ENCODE measurements at regions not wholly inside any gene's neighbourhood (a gene's known extent, or its start where the extent isn't known, plus 50 kb on each side); places are given as distances from the start of the nearest gene placed in this dataset.

- H3K27ac ChIP-seq: no peak overlapping the region
- no peaks in the 10 kb centered on the region for H3K36me3 ChIP-seq
- no peak for ATAC-seq
- H3K4me1 ChIP-seq: peaks cover 0 to 12% (median 4%) of the 10 kb centered on the region in 3 donors
- TF ChIP-seq POLR2A (IDR thresholded peaks at IDR 0.05): no peak
- TF ChIP-seq EP300 (IDR thresholded peaks at IDR 0.05): no peak
- no peak for TF ChIP-seq CTCF (IDR thresholded peaks at IDR 0.05)
- no peak for TF ChIP-seq POLR2AphosphoS5 (IDR thresholded peaks at IDR 0.05)
- no peaks in the 10 kb centered on the region for H3K27me3 ChIP-seq
- H3K9me3 ChIP-seq: no peaks in the 10 kb centered on the region
- 57 to 70% methylated on average over 7 of the region's 7 CpGs for WGBS, 2 donors (ENCODE audit: low coverage in 1 of 2)
- no peak overlapping the region for H3K4me3 ChIP-seq
Observed at GRCh38 chr13:110028838-110029621, 242.6 kb upstream of the IRS2 start.

GRCh38 chr13:110028311-110028710, 241.9 kb upstream of the IRS2 start:
- no peak for TF ChIP-seq EP300 (IDR thresholded peaks at IDR 0.05)
- no peak for TF ChIP-seq CTCF (IDR thresholded peaks at IDR 0.05)
- TF ChIP-seq POLR2AphosphoS5 (IDR thresholded peaks at IDR 0.05): no peak
- no peak for TF ChIP-seq POLR2A (IDR thresholded peaks at IDR 0.05)
- Histone ChIP-seq H3K27me3 (no peaks in the 10 kb centered on the region), H3K4me1 (peaks cover 2 to 16% (median 9%) of the 10 kb centered on the region in 3 donors), H3K4me3 (no peak overlapping the region), H3K27ac (no peak overlapping the region), H3K36me3 (no peaks in the 10 kb centered on the region), H3K9me3 (no peaks in the 10 kb centered on the region)
- no peak for ATAC-seq
- WGBS, 2 donors (ENCODE audit: low coverage in 1 of 2): 35 to 59% methylated on average over 4 of the region's 4 CpGs

- no peak overlapping the region for H3K4me3 ChIP-seq
- WGBS, 2 donors (ENCODE audit: low coverage in 1 of 2): 73 to 79% methylated on average over 7 to 8 of the region's 8 CpGs
- TF ChIP-seq CTCF (IDR thresholded peaks at IDR 0.05) (no peak), POLR2A (IDR thresholded peaks at IDR 0.05) (no peak), POLR2AphosphoS5 (IDR thresholded peaks at IDR 0.05) (no peak), EP300 (IDR thresholded peaks at IDR 0.05) (no peak)
- no peak overlapping the region for H3K27ac ChIP-seq
- H3K4me1 ChIP-seq: peaks cover 4 to 22% (median 10%) of the 10 kb centered on the region in 3 donors
- H3K27me3 ChIP-seq: no peaks in the 10 kb centered on the region
- ATAC-seq: no peak
- H3K9me3 ChIP-seq: no peaks in the 10 kb centered on the region
- no peaks in the 10 kb centered on the region for H3K36me3 ChIP-seq
Observed at GRCh38 chr13:110027470-110028240, 241.3 kb upstream of the IRS2 start.

- no peak for ATAC-seq
- TF ChIP-seq POLR2AphosphoS5 (IDR thresholded peaks at IDR 0.05) (no peak), POLR2A (IDR thresholded peaks at IDR 0.05) (no peak), CTCF (IDR thresholded peaks at IDR 0.05) (no peak), EP300 (IDR thresholded peaks at IDR 0.05) (no peak)
- no peaks in the 10 kb centered on the region for H3K27me3 ChIP-seq
- WGBS, 2 donors (ENCODE audit: low coverage in 1 of 2): 0% methylated on average over 1 of the region's 1 CpG
- H3K4me3 ChIP-seq: no peak overlapping the region
- no peaks in the 10 kb centered on the region for H3K36me3 ChIP-seq
- H3K27ac ChIP-seq: peak overlapping the region; percentile 84 to 93 (median 88)
- peaks cover 4 to 22% (median 10%) of the 10 kb centered on the region in 3 donors for H3K4me1 ChIP-seq
- H3K9me3 ChIP-seq: no peaks in the 10 kb centered on the region
Observed at GRCh38 chr13:110024645-110024980, 238.2 kb upstream of the IRS2 start.

All from gastroesophageal sphincter (tissue), 4 donors.